Activated gamma-delta T cell treated with anti-CD3 and anti-CD28 coated beads, Interleukin-2, amount 50 U/mL, for 16 hours (primary cell): ENCODE measurements at regions not wholly inside any gene's neighbourhood (a gene's known extent, or its start where the extent isn't known, plus 50 kb on each side); places are given as distances from the start of the nearest gene placed in this dataset.

Source experiments
- DNase-seq: peaks from one replicate; pipeline ENCODE4 v3.0.0-alpha.2; 2020; ENCODE audit warnings: low read depth

DNA sequence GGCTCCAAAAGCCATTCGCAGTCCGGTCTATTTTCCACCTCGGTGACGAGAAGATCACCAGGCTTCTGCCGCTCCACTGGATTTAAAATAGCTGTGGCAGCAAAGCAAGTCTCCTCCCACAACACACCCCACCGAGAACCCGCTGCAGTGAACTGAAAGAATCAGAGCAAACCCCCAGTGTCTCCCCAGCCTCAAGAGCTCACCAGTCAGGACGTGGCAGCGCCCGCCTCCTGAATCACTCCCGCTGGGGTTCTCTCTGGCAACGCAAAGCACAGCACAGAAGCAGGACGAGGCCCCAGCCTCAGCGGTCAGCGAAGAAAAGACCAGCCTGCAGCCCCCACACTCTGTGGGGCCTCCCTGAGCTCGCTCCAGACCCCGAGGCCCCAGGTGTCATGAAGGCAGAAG, 126.1 kb upstream of the PPP2R2D start:
- DNase-seq, result no peak

DNA sequence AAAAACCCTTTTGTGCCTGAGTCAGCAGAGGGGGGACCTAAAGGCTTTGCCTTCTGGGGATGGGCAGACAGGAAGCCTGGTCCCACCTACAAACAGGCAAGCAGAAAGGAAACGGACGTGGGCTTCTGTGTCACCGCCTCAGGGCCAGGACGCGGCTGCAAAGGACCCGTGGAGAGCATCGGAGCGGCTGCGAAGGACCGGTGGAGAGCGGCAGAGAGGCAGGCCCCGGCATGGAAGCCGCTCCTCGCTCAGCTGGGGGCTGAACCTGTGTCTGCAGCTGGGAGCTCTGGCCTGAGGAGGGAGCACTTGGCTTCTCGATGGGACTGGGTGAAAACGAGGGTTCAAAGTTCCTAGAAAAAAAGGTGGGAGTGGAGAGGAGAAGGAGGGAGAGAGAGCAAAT, 125.4 kb upstream of the PPP2R2D start:
- no peak for DNase-seq

GRCh38 chr10:131775833-131776232, 125.0 kb upstream of the PPP2R2D start:
- no peak for DNase-seq

GRCh38 chr10:131776496-131776895, 124.3 kb upstream of the PPP2R2D start:
- no peak for DNase-seq

DNA sequence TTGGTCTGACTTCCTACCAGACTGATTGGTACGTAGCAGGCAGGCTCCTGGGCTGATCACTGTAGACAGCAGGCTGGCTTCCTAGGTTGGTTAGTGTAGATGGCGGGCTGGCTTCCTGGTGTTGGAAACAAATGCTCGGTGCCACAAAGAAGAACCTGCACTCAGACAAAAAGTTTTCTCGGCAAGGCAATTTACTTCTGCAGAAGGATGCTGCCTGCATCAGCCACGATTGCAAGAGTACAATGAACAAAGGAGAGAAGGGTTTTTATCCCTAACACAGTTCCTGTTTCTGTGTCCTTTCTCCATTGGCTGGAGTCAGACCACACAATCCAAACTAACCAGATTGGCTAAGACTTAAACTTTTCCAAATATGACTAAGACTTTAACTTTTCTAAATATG, 123.6 kb upstream of the PPP2R2D start:
- DNase-seq, result no peak

DNA sequence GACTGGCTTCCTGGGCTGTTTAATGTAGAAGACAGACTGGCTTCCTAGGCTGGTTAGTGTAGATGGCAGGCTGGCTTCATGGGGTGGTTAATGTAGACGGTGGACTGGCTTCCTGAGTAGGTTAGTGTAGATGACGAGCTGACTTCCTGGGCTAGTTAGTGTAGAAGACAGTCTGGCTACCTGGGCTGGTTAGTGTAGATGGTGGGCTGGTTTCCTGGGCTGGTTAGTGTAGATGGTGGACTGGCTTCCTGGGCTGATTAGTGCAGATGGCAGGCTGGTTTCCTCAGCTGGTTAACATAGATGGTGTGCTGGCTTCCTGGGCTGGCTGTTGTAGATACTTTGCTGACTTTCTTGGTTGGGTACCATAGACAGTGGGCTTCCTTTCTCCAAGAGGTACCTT, 122.9 kb upstream of the PPP2R2D start:
- DNase-seq, result no peak

GRCh38 chr10:131778385-131778784, 122.4 kb upstream of the PPP2R2D start:
- no peak for DNase-seq

DNA sequence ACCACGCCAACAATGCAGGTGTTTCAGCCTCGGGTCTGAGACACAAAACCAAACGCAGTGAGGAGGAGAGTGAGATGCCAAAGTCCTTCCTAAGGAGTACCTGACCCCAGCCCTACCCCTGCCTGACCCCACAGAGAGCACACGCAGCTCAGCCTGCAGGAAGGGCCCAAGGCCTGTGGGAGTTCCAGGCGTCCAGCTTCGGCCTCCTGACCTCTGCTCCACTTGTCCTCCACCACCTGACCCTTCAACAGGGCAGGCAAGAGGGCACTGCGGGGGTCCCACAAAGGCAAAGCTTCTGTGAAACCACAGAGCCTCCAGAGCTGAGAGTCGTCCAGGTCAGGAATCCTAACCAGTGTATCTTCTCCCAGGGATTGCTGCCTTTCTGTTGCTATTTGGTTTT, 122.0 kb upstream of the PPP2R2D start:
- no peak for DNase-seq

GRCh38 chr10:131779661-131780394, 121.0 kb upstream of the PPP2R2D start:
- no peak for DNase-seq

GRCh38 chr10:131781076-131781475, 119.7 kb upstream of the PPP2R2D start:
- DNase-seq, result no peak

DNA sequence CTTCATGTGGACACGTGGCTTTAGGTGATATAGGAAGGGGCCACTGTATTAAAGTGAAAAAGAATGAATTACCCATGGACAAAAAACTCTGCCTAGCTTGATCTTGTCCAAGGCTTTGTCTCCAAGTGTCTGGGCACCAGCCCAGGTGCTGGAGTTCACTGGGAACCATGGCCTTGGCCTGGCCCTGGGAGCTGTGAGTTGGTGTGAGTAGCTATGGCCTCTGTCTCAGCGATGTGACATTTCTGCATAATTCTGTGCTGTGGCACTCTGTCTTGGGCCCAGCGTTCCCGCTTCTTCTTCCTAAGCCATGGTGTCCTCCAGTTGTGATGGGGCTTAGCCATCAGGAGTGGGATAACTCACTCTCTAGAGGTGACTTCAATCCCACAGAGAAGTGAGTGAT, 119.0 kb upstream of the PPP2R2D start:
- no peak for DNase-seq

DNA sequence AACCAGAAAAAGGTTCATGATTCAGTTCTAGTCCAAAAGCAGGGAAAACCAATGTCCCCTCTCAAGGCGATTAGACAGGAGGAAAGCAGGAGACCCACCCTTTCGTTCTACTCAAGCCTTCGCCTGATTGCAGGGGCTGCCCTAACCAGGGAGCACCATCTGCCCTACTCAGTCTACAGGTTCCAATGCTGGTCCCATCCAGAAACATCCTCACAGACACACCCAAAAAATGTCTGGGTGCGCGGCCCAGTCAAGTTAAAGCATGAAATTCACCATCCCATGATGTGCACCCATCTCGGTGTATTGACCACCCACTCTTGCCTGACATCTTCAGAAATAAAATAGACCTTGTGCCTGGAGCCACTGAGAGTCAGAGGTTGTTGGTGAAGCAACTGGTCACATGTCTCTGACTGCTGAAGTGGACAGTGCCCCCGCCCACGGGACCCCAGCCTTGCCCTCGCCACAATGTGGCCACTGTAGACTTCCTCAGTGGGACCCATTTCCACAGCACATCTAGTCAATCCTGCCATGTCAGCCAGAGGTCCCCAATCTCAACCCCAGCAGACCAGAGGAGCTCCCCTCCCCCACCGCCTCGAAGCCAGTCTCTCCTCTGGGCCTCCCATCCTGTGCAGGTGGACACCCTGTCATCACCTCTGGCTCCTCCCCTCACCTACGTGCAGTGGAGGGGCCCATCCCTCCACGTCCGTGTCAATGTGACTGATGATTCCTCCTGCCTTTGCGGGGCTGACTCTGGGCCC, 116.3 kb upstream of the PPP2R2D start:
- DNase-seq, result no peak

DNA sequence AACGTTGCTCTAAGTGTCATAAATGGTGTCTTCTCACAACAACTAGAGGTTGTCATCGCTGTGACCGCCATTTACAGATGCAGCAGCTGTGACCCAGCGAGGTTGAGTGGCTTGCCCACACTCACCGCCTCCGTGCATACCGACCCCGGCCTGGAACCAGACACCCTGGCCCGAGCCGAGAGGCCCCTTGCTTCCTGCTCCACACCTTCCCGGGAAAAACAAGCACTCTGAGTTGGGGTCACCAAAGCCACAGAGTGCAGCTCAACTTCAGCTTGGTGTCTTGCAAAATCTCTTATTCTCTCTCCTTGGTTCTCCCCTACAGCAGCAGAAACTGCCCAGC, 115.7 kb upstream of the PPP2R2D start:
- DNase-seq, result no peak

DNA sequence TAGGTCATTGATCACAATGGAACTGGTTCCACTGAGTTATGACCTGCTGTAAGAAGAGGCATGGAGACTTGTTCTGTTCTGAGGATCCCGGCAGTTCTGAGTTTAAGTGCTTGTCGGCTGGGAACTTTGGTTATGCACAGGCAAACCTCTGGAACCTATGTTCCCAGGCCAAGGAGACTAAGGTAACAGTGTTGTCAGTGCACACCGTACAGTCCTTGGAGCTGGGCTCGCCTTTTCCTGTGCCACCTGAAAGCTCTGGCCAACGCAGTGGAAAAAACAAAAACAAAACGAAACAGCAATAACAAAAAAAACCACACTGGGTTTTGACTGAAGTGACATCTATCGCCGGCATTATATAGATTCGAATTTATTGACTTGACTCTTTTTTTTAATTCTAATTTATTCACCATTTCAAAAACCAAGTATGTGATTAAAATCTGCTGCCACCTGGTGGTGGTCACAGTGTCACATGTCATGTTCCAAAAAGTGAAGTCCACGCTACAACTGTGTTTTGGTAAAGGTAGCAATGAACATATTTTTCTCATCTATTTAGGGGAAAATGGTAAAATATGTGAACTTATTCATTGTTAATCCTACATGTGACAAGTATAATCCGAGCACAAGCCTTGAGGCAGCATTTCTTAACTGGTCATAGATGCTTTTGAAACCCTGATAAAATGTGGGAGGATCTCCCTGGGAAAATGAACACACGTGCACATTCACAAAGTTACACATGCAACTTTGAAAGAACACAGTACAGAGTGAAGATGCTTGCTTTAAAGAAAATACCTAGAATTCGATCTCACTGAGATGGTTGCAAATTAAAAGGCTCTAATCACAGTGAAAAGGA, 113.8 kb upstream of the PPP2R2D start:
- no peak for DNase-seq

GRCh38 chr10:131787961-131788360, 112.8 kb upstream of the PPP2R2D start:
- DNase-seq, result no peak

DNA sequence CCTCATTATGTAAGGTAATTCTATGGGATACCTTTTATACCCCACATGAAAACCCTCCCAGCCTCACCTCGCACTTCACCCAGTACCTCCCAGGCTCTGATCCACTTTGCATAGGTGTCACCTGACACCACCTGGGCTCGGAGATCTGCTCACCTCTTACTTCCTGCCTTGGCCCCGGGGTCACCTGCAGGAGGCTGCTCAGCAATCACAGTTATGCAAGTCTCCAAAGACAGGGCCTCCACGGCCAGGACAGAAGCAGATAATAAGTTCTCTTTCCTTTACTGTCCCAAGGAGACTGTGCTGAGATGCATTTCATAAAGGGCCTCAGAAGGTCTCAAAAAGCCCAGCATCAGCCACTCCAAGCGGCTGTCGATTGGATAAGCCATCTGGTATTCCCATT, 112.4 kb upstream of the PPP2R2D start:
- DNase-seq, result no peak

DNA sequence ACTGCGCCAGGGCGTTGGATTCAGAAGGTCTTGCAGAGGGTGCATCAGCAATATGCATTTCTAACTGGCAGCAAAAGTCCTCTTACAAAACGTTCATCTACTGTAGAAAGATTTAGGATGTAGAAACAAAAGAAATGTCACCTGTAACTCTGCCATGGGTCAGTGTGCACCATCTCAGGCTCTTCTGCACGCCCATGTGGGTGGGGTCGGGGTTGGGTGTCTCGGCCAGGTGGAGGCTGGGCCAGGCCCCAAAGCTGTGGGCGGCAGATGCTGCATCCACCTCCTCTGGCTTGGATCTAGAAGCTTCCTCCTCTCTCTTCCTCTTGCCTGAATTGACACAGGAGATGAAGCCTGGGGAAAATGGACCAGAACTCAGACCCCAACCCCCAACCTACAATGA, 111.3 kb upstream of the PPP2R2D start:
- DNase-seq, result no peak

GRCh38 chr10:131790021-131790420, 110.8 kb upstream of the PPP2R2D start:
- no peak for DNase-seq

- DNase-seq, result no peak
Observed at GRCh38 chr10:131792011-131792651, 108.7 kb upstream of the PPP2R2D start.

DNA sequence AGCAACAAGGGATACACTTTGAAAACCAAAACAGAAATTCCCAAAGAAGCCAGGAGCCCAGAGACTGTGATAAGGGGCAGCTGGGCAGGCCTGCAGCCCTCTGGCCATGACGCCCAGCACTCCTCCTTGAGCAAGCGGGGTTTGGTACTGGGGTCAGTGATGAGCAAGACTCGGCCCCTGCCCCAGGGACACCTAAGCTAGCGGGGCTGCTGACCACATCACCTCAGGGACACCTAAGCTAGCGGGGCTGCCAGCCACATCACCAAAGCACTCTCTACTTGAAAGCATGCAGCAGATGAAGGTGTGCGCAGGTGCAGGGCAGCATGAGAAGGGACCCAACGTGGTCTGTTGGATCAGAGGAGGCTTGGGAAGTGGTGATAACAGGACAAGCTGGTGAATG, 108.0 kb upstream of the PPP2R2D start:
- DNase-seq, result no peak

DNA sequence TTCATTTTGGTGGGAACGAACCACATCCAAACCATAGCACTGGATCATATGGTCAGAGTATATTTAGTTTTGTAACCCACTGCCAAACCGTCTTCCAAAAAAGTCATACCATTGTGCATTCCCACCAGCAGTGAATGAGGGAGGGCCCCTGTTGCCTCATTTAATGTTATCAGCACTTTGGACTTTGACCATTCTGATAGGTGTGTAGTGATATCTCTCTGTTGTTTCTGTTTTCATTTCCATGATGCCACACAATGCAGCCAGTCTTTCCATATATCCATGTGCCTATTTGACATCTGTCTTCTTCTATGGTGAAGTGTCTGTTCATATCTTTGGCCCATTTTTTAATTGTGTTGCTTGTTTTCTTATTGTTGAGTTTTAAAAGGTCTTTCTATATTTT, 105.0 kb upstream of the PPP2R2D start:
- no peak for DNase-seq

DNA sequence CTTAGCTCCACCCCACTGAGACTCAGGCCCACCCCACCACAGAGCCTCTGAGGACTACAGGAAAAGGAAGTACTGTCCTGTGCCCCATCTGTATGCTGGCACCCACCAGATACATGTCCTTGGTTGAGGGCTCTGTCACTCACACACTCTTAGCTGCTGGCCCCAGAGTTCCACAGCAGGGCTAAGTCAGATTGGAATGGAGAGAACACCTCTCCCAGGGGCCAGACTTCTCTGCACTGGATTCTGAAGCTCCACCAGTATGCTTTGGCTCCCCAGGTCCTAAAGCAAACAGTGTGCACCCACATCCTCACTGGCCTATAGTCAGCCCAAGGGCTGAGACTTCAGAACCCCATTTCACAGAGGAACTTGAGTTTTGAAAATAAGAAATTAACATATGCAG, 103.2 kb upstream of the PPP2R2D start:
- DNase-seq, result no peak

DNA sequence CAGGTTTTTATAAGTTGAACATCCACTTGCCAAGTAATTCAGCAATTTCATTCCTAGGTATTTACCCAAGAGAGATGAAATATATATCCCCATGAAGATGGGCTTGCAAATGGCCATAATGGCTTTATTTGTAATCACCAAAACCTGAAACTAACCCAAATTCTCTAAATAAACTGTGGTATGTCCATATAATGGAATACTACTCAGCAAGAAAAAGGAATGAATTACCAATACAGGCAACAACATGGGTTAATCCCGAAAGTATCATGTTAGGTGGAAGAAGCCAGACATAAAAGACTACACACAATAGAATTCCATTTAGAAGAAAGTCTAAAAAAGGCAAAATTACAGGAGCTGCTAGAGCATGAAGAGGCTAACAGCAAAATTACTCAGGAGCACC, 101.4 kb upstream of the PPP2R2D start:
- no peak for DNase-seq
